GM19239 (cell line): ENCODE measurements at regions not wholly inside any gene's neighbourhood (a gene's known extent, or its start where the extent isn't known, plus 50 kb on each side); places are given as distances from the start of the nearest gene placed in this dataset.
"Not testable (repeated sequence)": the region's sequence is repeated elsewhere in the genome, so short reads cannot be mapped to it uniquely, and the experiment has no call there.

ENCODE experiments used
- DNase-seq: peaks from one replicate; pipeline ENCODE4 v3.0.0; 2011; ENCODE audit warnings: low spot score; ENCODE audit not compliant: insufficient read length
- FAIRE-seq: peaks from 2 replicates; lab custom pipeline; 2011; peaks lifted over from hg19 to GRCh38; lab: Jason Lieb, UNC

- no peak for DNase-seq
- no peak for FAIRE-seq
Observed at GRCh38 chr10:26621243-26621888, 76.1 kb upstream of the PDSS1 start.

- no peak for DNase-seq
- no peak for FAIRE-seq
Observed at GRCh38 chr10:26621889-26622711, 75.4 kb upstream of the PDSS1 start.

- peak; percentile 37 for FAIRE-seq
Observed at GRCh38 chr10:26622891-26623290, 74.6 kb upstream of the PDSS1 start.

GRCh38 chr10:26624006-26624405 lies 73.5 kb upstream of the PDSS1 start:
- FAIRE-seq (no peak), DNase-seq (no peak)

More at GRCh38 chr10:26622891-26623290, 74.6 kb upstream of the PDSS1 start:
- DNase-seq: no peak

- FAIRE-seq (no peak), DNase-seq (no peak)
Observed at GRCh38 chr10:26626066-26626465, 71.4 kb upstream of the PDSS1 start.

GRCh38 chr10:26627324-26627723 lies 70.2 kb upstream of the PDSS1 start:
- FAIRE-seq (no peak), DNase-seq (no peak)

GRCh38 chr10:26628395-26628794 lies 69.1 kb upstream of the PDSS1 start:
- DNase-seq (no peak), FAIRE-seq (no peak)

- DNase-seq: not testable (repeated sequence)
Observed at GRCh38 chr10:26632171-26632570, 65.3 kb upstream of the PDSS1 start.

GRCh38 chr10:26634111-26634510 lies 63.4 kb upstream of the PDSS1 start:
- not testable (repeated sequence) for DNase-seq, FAIRE-seq

More at GRCh38 chr10:26632171-26632570, 65.3 kb upstream of the PDSS1 start:
- not testable (repeated sequence) for FAIRE-seq

GRCh38 chr10:26637521-26638275 lies 59.8 kb upstream of the PDSS1 start:
- DNase-seq (no peak), FAIRE-seq (no peak)

- FAIRE-seq (no peak), DNase-seq (no peak)
Observed at GRCh38 chr10:26640391-26640790, 57.1 kb upstream of the PDSS1 start.

- FAIRE-seq (no peak), DNase-seq (no peak)
Observed at GRCh38 chr10:26642896-26643653, 54.4 kb upstream of the PDSS1 start.

- FAIRE-seq (no peak), DNase-seq (no peak)
Observed at GRCh38 chr10:26647602-26648244, 49.8 kb upstream of the PDSS1 start.
